Heart left ventricle (tissue), 16 donors: ENCODE measurements at regions not wholly inside any gene's neighbourhood (a gene's known extent, or its start where the extent isn't known, plus 50 kb on each side); places are given as distances from the start of the nearest gene placed in this dataset.

Source experiments
- ATAC-seq, 4 donors: fragments of 200-7000 bp; cut with Tn5 transposase; one replicate each; pipeline ENCODE4 v1.9.1; 2020 to 2022; ENCODE audit warnings: moderate library complexity in 4 of 4, mild to moderate bottlenecking in 3 of 4, moderate number of reproducible peaks in 1 of 4
- DNase-seq, 5 donors: peaks; one replicate each; pipeline ENCODE4 v3.0.0-alpha.2; 2020
- H3K27ac ChIP-seq, 12 donors: fragments of 200-600 bp; sonication (generic) in 4 of 12; one replicate each; pipeline versions ENCODE4 v1.5.0 to v1.8.0; 2016 to 2022; ENCODE audit warnings: mild to moderate bottlenecking in 2 of 12
- H3K27me3 ChIP-seq, 9 donors: fragments of 200-600 bp; sonication (generic) in 2 of 9; one replicate each; pipeline versions ENCODE4 v1.5.1 to v1.8.0; 2016 to 2022; ENCODE audit warnings: mild to moderate bottlenecking in 3 of 9
- H3K36me3 ChIP-seq, 9 donors: fragments of 200-600 bp; sonication (generic) in 2 of 9; one replicate each; pipeline versions ENCODE4 v1.5.0 to v1.8.0; 2018 to 2022; ENCODE audit warnings: mild to moderate bottlenecking in 2 of 9
- H3K4me1 ChIP-seq, 12 donors: fragments of 200-600 bp; sonication (generic) in 4 of 12; one replicate each; pipeline versions ENCODE4 v1.5.0 to v1.8.0; 2016 to 2022; ENCODE audit warnings: mild to moderate bottlenecking in 3 of 12
- H3K4me3 ChIP-seq, 12 donors: fragments of 200-600 bp; sonication (generic) in 4 of 12; one replicate each; pipeline versions ENCODE4 v1.5.0 to v1.8.0; 2017 to 2022; ENCODE audit warnings: mild to moderate bottlenecking in 9 of 12, moderate library complexity in 4 of 12
- H3K9me3 ChIP-seq, 12 donors: fragments of 200-600 bp; sonication (generic) in 4 of 12; one replicate each; pipeline versions ENCODE4 v1.5.0 to v1.8.0; 2016 to 2022; ENCODE audit warnings: mild to moderate bottlenecking in 1 of 12
- POLR2A ChIP-seq, 2 donors: fragments of 450-650 bp; IDR thresholded peaks; one replicate each; pipeline ENCODE4 v1.6.1; 2017; ENCODE audit warnings: antibody characterized with exemption in 2 of 2, mild to moderate bottlenecking in 2 of 2, moderate library complexity in 2 of 2
- WGBS, 4 donors: extraction: QIAGEN DNeasy Blood & Tissue Kit in 2 of 4; methylation state at CpG; one replicate each; pipeline versions ENCODE4 v1.1.5 to v1.1.7; 2013 to 2018; 5-methylcytosine and 5-hydroxymethylcytosine counted together
- intact Hi-C, 10 donors: fragments of 100-400 bp; cut with DNase I; formaldehyde crosslinking; loops; one replicate each; pipeline versions ENCODE4 v1.11.1 to v1.14.2; 2022
- TF ChIP-seq, protein P1 (sequence below), 12 donors: fragments of 200-600 bp; sonication (generic) in 4 of 12; IDR thresholded peaks; one replicate each; pipeline versions ENCODE4 v1.5.0 to v1.8.0; 2018 to 2022; ENCODE audit warnings: antibody characterized with exemption in 12 of 12, mild to moderate bottlenecking in 5 of 12
- donor health status: ischemic (EF 13 %, LVEDD 7.1; RV severe dilation, severe dysfunction).
- donor health status: healthy with polysubstance abuse.
- donor health status: DM: no; HTN: yes; CAD: no.
- donor health status: DM: no; HTN: no; CAD: no.
- donor health status: ischemic (EF 25% LVEDD 6.9; RV normal size, moderate dysfunction).
- donor health status: ischemic (EF 25% LVEDD 5.7; RV mildly dilated, moderate dysfunction).
- donor health status: healthy.
- donor health status: DM: yes; HTN: yes; CAD: no.
- donor health status: ischemic (EF 35%, LVEDD 5.7; RV mildly dilated, moderate dysfunction).
- donor health status: nonischemic (EF 11% LVEDD 7.7; RV severe dilation, severe dysfunction).
- donor health status: DM: yes; HTN: yes; CAD: no.
- donor health status: PGD.
- donor health status: ischemic (EF 29% LVEDD 5.4; RV normal size, mild dysfunction).
- donor health status: nonischemic (EF 23%, LVEDD 6.1; RV moderate dilation, normal function).

DNA sequence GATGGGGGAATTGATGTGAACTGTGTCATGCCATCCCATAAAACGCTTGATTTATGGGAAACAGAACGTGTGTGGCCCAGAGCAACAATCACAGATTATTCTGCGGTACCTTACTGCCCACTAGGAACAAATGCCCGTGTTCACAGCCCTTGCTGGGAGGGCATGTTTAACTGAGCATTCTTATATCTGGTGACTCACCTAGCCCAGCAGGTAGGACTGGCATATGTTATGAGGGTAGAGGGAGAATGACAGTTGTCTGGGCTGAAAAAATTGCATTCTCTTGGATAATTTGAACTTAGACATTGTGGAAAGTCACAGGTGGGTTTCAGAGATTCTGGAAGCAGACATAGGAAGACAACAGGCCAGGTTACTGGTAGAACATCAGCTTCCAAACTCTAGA lies 460.6 kb downstream of the DMRT2 start:
- H3K27ac ChIP-seq, result no peak overlapping the region
- intact Hi-C loops, result no loop called here
- H3K9me3 ChIP-seq, result no peaks in the 10 kb centered on the region
- WGBS, 4 donors, result 73 to 76% (median 74%) methylated on average over 4 of the region's 4 CpGs
- no peaks in the 10 kb centered on the region for H3K27me3 ChIP-seq
- no peaks in the 10 kb centered on the region for H3K4me1 ChIP-seq
- DNase-seq (no peak), ATAC-seq (no peak)
- H3K36me3 ChIP-seq, result no peaks in the 10 kb centered on the region
- no peak overlapping the region for H3K4me3 ChIP-seq
- TF ChIP-seq POLR2A (IDR thresholded peaks at IDR 0.05), result no peak
- TF ChIP-seq, protein P1, sequence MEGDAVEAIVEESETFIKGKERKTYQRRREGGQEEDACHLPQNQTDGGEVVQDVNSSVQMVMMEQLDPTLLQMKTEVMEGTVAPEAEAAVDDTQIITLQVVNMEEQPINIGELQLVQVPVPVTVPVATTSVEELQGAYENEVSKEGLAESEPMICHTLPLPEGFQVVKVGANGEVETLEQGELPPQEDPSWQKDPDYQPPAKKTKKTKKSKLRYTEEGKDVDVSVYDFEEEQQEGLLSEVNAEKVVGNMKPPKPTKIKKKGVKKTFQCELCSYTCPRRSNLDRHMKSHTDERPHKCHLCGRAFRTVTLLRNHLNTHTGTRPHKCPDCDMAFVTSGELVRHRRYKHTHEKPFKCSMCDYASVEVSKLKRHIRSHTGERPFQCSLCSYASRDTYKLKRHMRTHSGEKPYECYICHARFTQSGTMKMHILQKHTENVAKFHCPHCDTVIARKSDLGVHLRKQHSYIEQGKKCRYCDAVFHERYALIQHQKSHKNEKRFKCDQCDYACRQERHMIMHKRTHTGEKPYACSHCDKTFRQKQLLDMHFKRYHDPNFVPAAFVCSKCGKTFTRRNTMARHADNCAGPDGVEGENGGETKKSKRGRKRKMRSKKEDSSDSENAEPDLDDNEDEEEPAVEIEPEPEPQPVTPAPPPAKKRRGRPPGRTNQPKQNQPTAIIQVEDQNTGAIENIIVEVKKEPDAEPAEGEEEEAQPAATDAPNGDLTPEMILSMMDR (IDR thresholded peaks at IDR 0.05), result no peak

DNA sequence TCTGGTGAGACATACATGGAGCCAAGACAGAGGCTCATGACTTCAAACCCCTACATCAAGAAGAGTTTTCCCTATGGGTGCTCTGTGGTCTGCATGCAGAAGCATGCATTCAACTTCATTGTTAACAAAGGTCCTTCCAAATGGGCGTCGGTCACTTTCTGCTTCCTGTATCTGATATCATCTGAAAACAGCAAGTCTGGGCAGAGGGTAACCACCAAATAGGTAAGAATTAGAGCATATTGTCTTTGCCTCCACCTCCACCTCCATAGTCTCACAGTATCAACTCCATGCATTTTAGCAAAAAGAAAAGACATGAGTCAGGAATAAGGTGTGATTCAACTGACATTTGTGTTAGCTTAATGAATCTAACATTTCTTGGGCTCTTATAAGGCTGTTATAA lies 462.9 kb downstream of the DMRT2 start:
- intact Hi-C loops, result no loop called here
- ATAC-seq (no peak), DNase-seq (no peak)
- H3K27ac ChIP-seq, result no peak overlapping the region
- H3K27me3 ChIP-seq, result no peaks in the 10 kb centered on the region
- no peaks in the 10 kb centered on the region for H3K9me3 ChIP-seq
- H3K36me3 ChIP-seq, result no peaks in the 10 kb centered on the region
- H3K4me3 ChIP-seq, result no peak overlapping the region
- 81 to 91% (median 85%) methylated on average over 2 of the region's 2 CpGs for WGBS, 4 donors
- no peak for TF ChIP-seq POLR2A (IDR thresholded peaks at IDR 0.05)
- H3K4me1 ChIP-seq, result no peaks in the 10 kb centered on the region

DNA sequence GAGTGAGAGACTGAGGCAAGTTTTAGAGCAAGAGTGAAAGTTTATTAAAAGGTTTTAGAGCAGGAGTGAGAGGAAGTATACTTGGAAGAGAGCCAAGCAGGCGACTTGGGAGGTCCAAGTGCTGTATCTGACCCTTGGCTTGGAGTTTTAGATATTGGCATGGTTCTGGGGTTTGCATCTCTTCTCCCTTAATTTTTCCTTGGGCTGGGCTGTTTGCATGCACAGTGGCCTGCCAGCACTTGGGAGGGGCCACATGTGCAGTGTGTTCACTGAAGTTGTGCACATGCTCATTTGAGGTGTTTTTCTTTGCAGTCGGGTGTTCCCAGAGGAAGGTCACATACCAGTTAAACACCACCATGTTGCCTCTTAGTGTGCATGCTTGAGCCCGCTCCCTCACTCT lies 464.1 kb downstream of the DMRT2 start:
- intact Hi-C loops, result no loop called here
- DNase-seq, result no peak
- no peaks in the 10 kb centered on the region for H3K36me3 ChIP-seq
- no peak for ATAC-seq
- H3K27me3 ChIP-seq, result no peaks in the 10 kb centered on the region
- TF ChIP-seq, protein P1 (IDR thresholded peaks at IDR 0.05), result no peak
- no peak for TF ChIP-seq POLR2A (IDR thresholded peaks at IDR 0.05)
- H3K4me1 ChIP-seq, result no peaks in the 10 kb centered on the region
- no peak overlapping the region for H3K4me3 ChIP-seq
- no peaks in the 10 kb centered on the region for H3K9me3 ChIP-seq
- 61 to 76% (median 66%) methylated on average over 3 of the region's 3 CpGs for WGBS, 4 donors
- no peak overlapping the region for H3K27ac ChIP-seq

- Histone ChIP-seq H3K36me3 (no peaks in the 10 kb centered on the region), H3K4me3 (no peak overlapping the region), H3K9me3 (no peaks in the 10 kb centered on the region), H3K4me1 (no peaks in the 10 kb centered on the region), H3K27ac (no peak overlapping the region), H3K27me3 (no peaks in the 10 kb centered on the region)
- no peak for ATAC-seq
- intact Hi-C loops, result no loop called here
- WGBS, 4 donors, result 82 to 84% (median 83%) methylated on average over 2 of the region's 2 CpGs
- TF ChIP-seq, protein P1 (IDR thresholded peaks at IDR 0.05), result no peak
- TF ChIP-seq POLR2A (IDR thresholded peaks at IDR 0.05), result no peak
- DNase-seq, result no peak
Observed at GRCh38 chr9:1514776-1515363, 464.7 kb downstream of the DMRT2 start.

- intact Hi-C loops, result no loop called here
- DNase-seq, result no peak
- no peak for TF ChIP-seq POLR2A (IDR thresholded peaks at IDR 0.05)
- TF ChIP-seq, protein P1 (IDR thresholded peaks at IDR 0.05), result no peak
- H3K4me1 ChIP-seq, result no peaks in the 10 kb centered on the region
- no peak overlapping the region for H3K4me3 ChIP-seq
- ATAC-seq, result no peak
- WGBS, 4 donors, result 81 to 93% (median 87%) methylated on average over 3 of the region's 3 CpGs
- H3K36me3 ChIP-seq, result no peaks in the 10 kb centered on the region
- no peaks in the 10 kb centered on the region for H3K27me3 ChIP-seq
- no peaks in the 10 kb centered on the region for H3K9me3 ChIP-seq
- no peak overlapping the region for H3K27ac ChIP-seq
Observed at GRCh38 chr9:1515557-1515956, 465.4 kb downstream of the DMRT2 start.
